H1 (cell line): ENCODE measurements at regions not wholly inside any gene's neighbourhood (a gene's known extent, or its start where the extent isn't known, plus 50 kb on each side); places are given as distances from the start of the nearest gene placed in this dataset.

Source experiments
- CTCF ChIA-PET: fragments of 300-600 bp; sonication (Branson Sonifier 250); formaldehyde crosslinking; loops from one replicate; lab custom pipeline; 2021; ENCODE audit not compliant: partially characterized antibody; lab: Charles Lee
- POLR2A ChIA-PET: fragments of 300-600 bp; sonication (Branson Sonifier 250); formaldehyde crosslinking; loops from one replicate; lab custom pipeline; 2021; ENCODE audit warnings: inconsistent platforms; ENCODE audit not compliant: partially characterized antibody; lab: Charles Lee
- DNase-seq, 2 experiments: peaks; one replicate each; pipeline versions ENCODE4 v3.0.0 to v3.0.0-alpha.2; 2010 to 2022; ENCODE audit warnings: low spot score in 2 of 2, low read depth in 1 of 2, mixed read lengths in 1 of 2
- FAIRE-seq: peaks from 2 replicates; lab custom pipeline; 2011; peaks lifted over from hg19 to GRCh38; lab: Jason Lieb, UNC
- H2AFZ ChIP-seq: 2 replicates; pipeline ENCODE4 v1.8.1; 2012; ENCODE audit warnings: low read length, inconsistent platforms
- H2AK5ac ChIP-seq: 2 replicates; pipeline ENCODE4 v1.6.1; 2013; ENCODE audit warnings: low read depth, low read length
- H2BK120ac ChIP-seq: replicated peaks from 2 replicates; pipeline ENCODE3; 2013; ENCODE audit warnings: low read depth, low read length, inconsistent platforms
- H2BK12ac ChIP-seq: 2 replicates; pipeline ENCODE4 v1.6.1; 2013; ENCODE audit warnings: low read depth, low read length
- H2BK15ac ChIP-seq: 2 replicates; pipeline ENCODE4 v1.6.1; 2013; ENCODE audit warnings: low read length
- H2BK20ac ChIP-seq: 2 replicates; pipeline ENCODE4 v1.6.1; 2013; ENCODE audit warnings: low read length
- H2BK5ac ChIP-seq: 2 replicates; pipeline ENCODE4 v1.6.1; 2013; ENCODE audit warnings: low read depth, low read length
- H3K14ac ChIP-seq: 2 replicates; pipeline ENCODE4 v1.6.1; 2013; ENCODE audit warnings: inconsistent platforms; ENCODE audit not compliant: insufficient read length
- H3K18ac ChIP-seq: 2 replicates; pipeline ENCODE4 v1.6.1; 2013; ENCODE audit warnings: low read length; ENCODE audit errors: extremely low read depth
- H3K23ac ChIP-seq: 2 replicates; pipeline ENCODE4 v1.6.1; 2013; ENCODE audit warnings: inconsistent platforms; ENCODE audit not compliant: insufficient read length
- H3K23me2 ChIP-seq: 2 replicates; pipeline ENCODE4 v1.6.1; 2013; ENCODE audit warnings: low read depth, low read length
- H3K27ac ChIP-seq: 2 replicates; pipeline ENCODE4 v1.6.1; 2011; ENCODE audit warnings: low read depth, low read length, inconsistent platforms
- H3K27me3 ChIP-seq, 4 experiments: replicated peaks in 1 of 4; 1 replicate in 1 of 4; 2 replicates in 3 of 4; pipeline versions ENCODE4 v1.6.1 to v1.8.1; 2011 to 2013; ENCODE audit warnings: low read length in 3 of 4, mild to moderate bottlenecking in 3 of 4, inconsistent platforms in 2 of 4, mixed read lengths in 2 of 4, moderate library complexity in 1 of 4; ENCODE audit not compliant: control insufficient read depth in 3 of 4, insufficient read depth in 3 of 4; ENCODE audit errors: extremely low read depth in 1 of 4
- H3K36me3 ChIP-seq, 4 experiments: 2 replicates each; pipeline versions ENCODE4 v1.6.1 to v1.8.1; 2011 to 2013; ENCODE audit warnings: mild to moderate bottlenecking in 4 of 4, low read length in 3 of 4, moderate library complexity in 2 of 4, control low read depth in 1 of 4, inconsistent platforms in 1 of 4; ENCODE audit not compliant: insufficient read depth in 4 of 4, control insufficient read depth in 2 of 4
- H3K4ac ChIP-seq: replicated peaks from 2 replicates; pipeline ENCODE3; 2013; ENCODE audit warnings: low read length, low read depth, mixed read lengths, inconsistent platforms; ENCODE audit not compliant: insufficient read length
- H3K4me1 ChIP-seq, 4 experiments: replicated peaks in 1 of 4; 1 replicate in 1 of 4; 2 replicates in 3 of 4; pipeline versions ENCODE4 v1.6.1 to v1.8.1; 2011 to 2013; ENCODE audit warnings: low read length in 3 of 4, inconsistent platforms in 2 of 4, mixed read lengths in 1 of 4; ENCODE audit not compliant: insufficient read depth in 4 of 4, control insufficient read depth in 3 of 4
- H3K4me2 ChIP-seq, 2 experiments: 2 replicates each; pipeline versions ENCODE4 v1.6.1 to v1.8.1; 2011 to 2013; ENCODE audit warnings: low read depth in 2 of 2, low read length in 2 of 2, control low read depth in 1 of 2, inconsistent platforms in 1 of 2, mild to moderate bottlenecking in 1 of 2; ENCODE audit not compliant: insufficient read depth in 1 of 2
- H3K4me3 ChIP-seq, 4 experiments: fragments of 200-600, 300-600 bp in 1 of 4; sonication (generic), shearing (Covaris generic), sonication (Bioruptor Twin) in 1 of 4; 2 replicates each; pipeline versions ENCODE4 v1.5.1 to v1.8.1; 2011 to 2016; ENCODE audit warnings: low read length in 4 of 4, low read depth in 3 of 4, control low read depth in 2 of 4, inconsistent platforms in 2 of 4, mild to moderate bottlenecking in 2 of 4, mixed read lengths in 1 of 4, moderate library complexity in 1 of 4; ENCODE audit not compliant: insufficient read depth in 2 of 4; ENCODE audit errors: extremely low read depth in 1 of 4
- H3K56ac ChIP-seq: replicated peaks from 2 replicates; pipeline ENCODE3; 2013; ENCODE audit warnings: low read depth, mild to moderate bottlenecking, mixed read lengths, low read length, inconsistent platforms; ENCODE audit not compliant: insufficient read length
- H3K79me1 ChIP-seq: 2 replicates; pipeline ENCODE4 v1.6.1; 2013; ENCODE audit warnings: low read depth, low read length, control low read depth
- H3K79me2 ChIP-seq, 2 experiments: 2 replicates each; pipeline versions ENCODE4 v1.6.1 to v1.8.1; 2012 to 2013; ENCODE audit warnings: low read length in 2 of 2, mild to moderate bottlenecking in 2 of 2, inconsistent platforms in 1 of 2; ENCODE audit not compliant: insufficient read depth in 2 of 2, control insufficient read depth in 1 of 2
- H3K9ac ChIP-seq, 4 experiments: replicated peaks in 1 of 4; 1 replicate in 1 of 4; 2 replicates in 3 of 4; pipeline versions ENCODE4 v1.6.1 to v1.8.1; 2011 to 2013; ENCODE audit warnings: low read depth in 3 of 4, low read length in 3 of 4, control low read depth in 2 of 4, mild to moderate bottlenecking in 2 of 4, moderate library complexity in 2 of 4, inconsistent platforms in 1 of 4; ENCODE audit errors: extremely low read depth in 1 of 4
- H3K9me3 ChIP-seq, 2 experiments: 2 replicates each; pipeline versions ENCODE4 v1.6.1 to v1.8.1; 2012 to 2013; ENCODE audit warnings: mild to moderate bottlenecking in 2 of 2, moderate library complexity in 2 of 2, control low read depth in 1 of 2, inconsistent platforms in 1 of 2, low read depth in 1 of 2, low read length in 1 of 2, mixed read lengths in 1 of 2; ENCODE audit not compliant: insufficient read depth in 2 of 2
- H4K20me1 ChIP-seq, 2 experiments: replicated peaks in 1 of 2; 2 replicates each; pipeline versions ENCODE3 to v1.8.1; 2011 to 2013; ENCODE audit warnings: inconsistent platforms in 2 of 2, low read length in 2 of 2, mild to moderate bottlenecking in 1 of 2; ENCODE audit not compliant: insufficient read depth in 2 of 2, control insufficient read depth in 1 of 2
- H4K5ac ChIP-seq: 2 replicates; pipeline ENCODE4 v1.6.1; 2013; ENCODE audit warnings: low read length, low read depth, mixed read lengths, inconsistent platforms; ENCODE audit not compliant: insufficient read length
- H4K8ac ChIP-seq: 2 replicates; pipeline ENCODE4 v1.8.0; 2013; ENCODE audit warnings: mild to moderate bottlenecking, moderate library complexity, low read length, inconsistent platforms; ENCODE audit not compliant: insufficient read depth; ENCODE audit errors: extremely low read depth
- H4K91ac ChIP-seq: replicated peaks from 2 replicates; pipeline ENCODE3; 2013; ENCODE audit warnings: low read length, mixed read lengths, inconsistent platforms; ENCODE audit not compliant: insufficient read length
- BCL11A ChIP-seq, 2 experiments: IDR thresholded peaks; one replicate each; pipeline ENCODE4 v1.6.1; 2011; ENCODE audit warnings: low read depth in 2 of 2, low read length in 2 of 2, mild to moderate bottlenecking in 2 of 2
- CBX8 ChIP-seq: fragments of 300-800, 300-1000 bp; sonication (generic); IDR thresholded peaks from 2 replicates; pipeline ENCODE4 v1.7.1; 2016; ENCODE audit warnings: low read depth, low read length, borderline replicate concordance
- EGR1 ChIP-seq: IDR thresholded peaks from 2 replicates; pipeline ENCODE4 v1.6.1; 2011; ENCODE audit warnings: low read depth, low read length, borderline replicate concordance
- FOSL1 ChIP-seq: IDR thresholded peaks from 2 replicates; pipeline ENCODE4 v1.6.1; 2011; ENCODE audit warnings: mild to moderate bottlenecking, low read depth, low read length, moderate library complexity; ENCODE audit not compliant: insufficient read depth
- GTF2F1 ChIP-seq: IDR thresholded peaks from 2 replicates; pipeline ENCODE4 v1.6.1; 2012; ENCODE audit warnings: low read depth, low read length, improper control_type of control experiment, borderline replicate concordance
- JUN ChIP-seq: IDR thresholded peaks from 2 replicates; pipeline ENCODE4 v1.6.1; 2011; ENCODE audit warnings: low read depth, mild to moderate bottlenecking, improper control_type of control experiment, low read length
- PHF8 ChIP-seq: fragments of 200-600 bp; sonication (generic); conservative IDR thresholded peaks from 2 replicates; pipeline ENCODE4 v1.7.1; 2012; ENCODE audit warnings: low read depth, mild to moderate bottlenecking, inconsistent platforms, low read length, moderate library complexity
- SAP30 ChIP-seq: fragments of 300-600 bp; sonication (generic); IDR thresholded peaks from 2 replicates; pipeline ENCODE4 v1.7.1; 2012; ENCODE audit warnings: low read length, moderate library complexity, mild to moderate bottlenecking, inconsistent platforms; ENCODE audit not compliant: insufficient read depth, insufficient replicate concordance
- SIX5 ChIP-seq: IDR thresholded peaks from 2 replicates; pipeline ENCODE4 v1.6.1; 2011; ENCODE audit warnings: mild to moderate bottlenecking, low read depth, low read length
- TF ChIP-seq, protein P1 (sequence below), 3 experiments: IDR thresholded peaks; 1 replicate in 2 of 3; 2 replicates in 1 of 3; pipeline versions ENCODE4 v1.5.1 to v1.6.1; 2011; ENCODE audit warnings: low read length in 3 of 3, mild to moderate bottlenecking in 3 of 3, inconsistent platforms in 2 of 3, low read depth in 1 of 3, moderate library complexity in 1 of 3; ENCODE audit not compliant: insufficient read depth in 1 of 3; ENCODE audit errors: control extremely low read depth in 1 of 3

DNA sequence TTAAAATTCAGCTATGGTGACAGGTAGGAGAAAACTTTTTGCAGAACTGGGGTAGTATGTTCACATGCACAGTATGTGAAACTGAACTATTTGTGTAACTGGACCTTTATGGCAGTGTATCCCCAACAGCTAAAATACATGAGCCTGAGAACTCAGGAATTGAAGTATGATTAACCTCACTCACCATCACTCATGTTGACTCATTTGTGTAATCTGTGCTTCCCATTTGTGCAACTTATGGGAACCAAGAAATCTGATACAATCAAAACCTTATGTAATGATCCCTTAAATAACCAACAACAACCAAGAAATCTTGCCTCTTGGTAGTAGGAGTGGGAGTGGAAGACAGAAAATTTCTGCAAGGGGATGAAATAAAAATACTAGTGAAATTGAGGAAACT lies 674.9 kb downstream of the HDGFL1 start:
- no peak for DNase-seq
- Histone ChIP-seq H3K23me2 (no peaks in the 10 kb centered on the region; the same call in 1 of the 2 replicates), H2BK15ac (no peak overlapping the region), H3K4me1 (no peaks in the 10 kb centered on the region), H2BK5ac (no peak overlapping the region), H4K20me1 (no peaks in the 10 kb centered on the region), H2AK5ac (no peak overlapping the region), H3K18ac (no peak overlapping the region), H3K4me3 (no peak overlapping the region), H3K27ac (no peak overlapping the region), H3K14ac (no peak overlapping the region), H3K4me2 (no peak overlapping the region), H3K27me3 (no peaks in the 10 kb centered on the region), H3K23ac (no peak overlapping the region), H3K4ac (no peak overlapping the region), H3K36me3 (no peaks in the 10 kb centered on the region), H3K9ac (no peak overlapping the region), H4K91ac (no peak overlapping the region), H4K5ac (no peak overlapping the region), H2AFZ (no peak overlapping the region), H3K79me2 (no peaks in the 10 kb centered on the region), H3K56ac (no peak overlapping the region), H2BK12ac (no peak overlapping the region), H4K8ac (no peak overlapping the region), H3K9me3 (no peaks in the 10 kb centered on the region), H2BK20ac (no peak overlapping the region), H2BK120ac (no peak overlapping the region), H3K79me1 (no peaks in the 10 kb centered on the region)
- CTCF ChIA-PET = interaction anchor here (0.6 kb wide), 1 partner anchor 994 kb away, joined by 3 read pairs; no protein-coding TSS in a partner anchor
- no peak for FAIRE-seq
- TF ChIP-seq BCL11A (IDR thresholded peaks at IDR 0.05; ENCODE audit: low read depth in 2 of 2, low read length in 2 of 2) (no peak), EGR1 (no peak), SAP30 (no peak), SIX5 (no peak), CBX8 (no peak), GTF2F1 (no peak), PHF8 (no peak), JUN (no peak), FOSL1 (no peak)
- TF ChIP-seq, protein P1, sequence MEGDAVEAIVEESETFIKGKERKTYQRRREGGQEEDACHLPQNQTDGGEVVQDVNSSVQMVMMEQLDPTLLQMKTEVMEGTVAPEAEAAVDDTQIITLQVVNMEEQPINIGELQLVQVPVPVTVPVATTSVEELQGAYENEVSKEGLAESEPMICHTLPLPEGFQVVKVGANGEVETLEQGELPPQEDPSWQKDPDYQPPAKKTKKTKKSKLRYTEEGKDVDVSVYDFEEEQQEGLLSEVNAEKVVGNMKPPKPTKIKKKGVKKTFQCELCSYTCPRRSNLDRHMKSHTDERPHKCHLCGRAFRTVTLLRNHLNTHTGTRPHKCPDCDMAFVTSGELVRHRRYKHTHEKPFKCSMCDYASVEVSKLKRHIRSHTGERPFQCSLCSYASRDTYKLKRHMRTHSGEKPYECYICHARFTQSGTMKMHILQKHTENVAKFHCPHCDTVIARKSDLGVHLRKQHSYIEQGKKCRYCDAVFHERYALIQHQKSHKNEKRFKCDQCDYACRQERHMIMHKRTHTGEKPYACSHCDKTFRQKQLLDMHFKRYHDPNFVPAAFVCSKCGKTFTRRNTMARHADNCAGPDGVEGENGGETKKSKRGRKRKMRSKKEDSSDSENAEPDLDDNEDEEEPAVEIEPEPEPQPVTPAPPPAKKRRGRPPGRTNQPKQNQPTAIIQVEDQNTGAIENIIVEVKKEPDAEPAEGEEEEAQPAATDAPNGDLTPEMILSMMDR (IDR thresholded peaks at IDR 0.05; ENCODE audit: control extremely low read depth in 1 of 3, insufficient read depth in 1 of 3, low read depth in 1 of 3, low read length in 3 of 3) = no peak
- POLR2A ChIA-PET = no interaction called here
